IPS-18c (cell line): ENCODE measurements at regions not wholly inside any gene's neighbourhood (a gene's known extent, or its start where the extent isn't known, plus 50 kb on each side); places are given as distances from the start of the nearest gene placed in this dataset.
"Not testable (repeated sequence)": the region's sequence is repeated elsewhere in the genome, so short reads cannot be mapped to it uniquely, and the experiment has no call there.

Source experiments
- H3K4me3 ChIP-seq: 2 replicates; pipeline ENCODE4 v1.7.0; 2013; ENCODE audit warnings: low read depth, mild to moderate bottlenecking, low read length, moderate library complexity; ENCODE audit not compliant: insufficient read depth
- H3K9me3 ChIP-seq: one replicate; pipeline ENCODE4 v1.6.1; 2013; ENCODE audit warnings: mild to moderate bottlenecking, low read length, moderate library complexity; ENCODE audit not compliant: control insufficient read depth, insufficient read depth

GRCh38 chr16:5917436-5918195, 820.0 kb upstream of the EEF2KMT start:
- Histone ChIP-seq H3K9me3 (no peaks in the 10 kb centered on the region), H3K4me3 (no peak overlapping the region)

GRCh38 chr16:5916711-5917191, 819.2 kb upstream of the EEF2KMT start:
- Histone ChIP-seq H3K9me3 (no peaks in the 10 kb centered on the region), H3K4me3 (no peak overlapping the region)

GRCh38 chr16:5911241-5911640, 813.6 kb upstream of the EEF2KMT start:
- Histone ChIP-seq H3K4me3 (no peak overlapping the region), H3K9me3 (no peaks in the 10 kb centered on the region)

- not testable (repeated sequence) for H3K4me3 ChIP-seq, H3K9me3 ChIP-seq
Observed at GRCh38 chr16:5909556-5909955, 812.0 kb upstream of the EEF2KMT start.

- Histone ChIP-seq H3K9me3 (no peaks in the 10 kb centered on the region), H3K4me3 (no peak overlapping the region)
Observed at GRCh38 chr16:5907544-5907943, 809.9 kb upstream of the EEF2KMT start.

- Histone ChIP-seq H3K4me3 (no peak overlapping the region), H3K9me3 (no peaks in the 10 kb centered on the region)
Observed at GRCh38 chr16:5906351-5906750, 808.8 kb upstream of the EEF2KMT start.

GRCh38 chr16:5905935-5906334, 808.3 kb upstream of the EEF2KMT start:
- no peak overlapping the region for H3K4me3 ChIP-seq
- H3K9me3 ChIP-seq: no peaks in the 10 kb centered on the region

- Histone ChIP-seq H3K4me3 (no peak overlapping the region), H3K9me3 (no peaks in the 10 kb centered on the region)
Observed at GRCh38 chr16:5903832-5904231, 806.2 kb upstream of the EEF2KMT start.

- Histone ChIP-seq H3K4me3 (no peak overlapping the region), H3K9me3 (no peaks in the 10 kb centered on the region)
Observed at GRCh38 chr16:5903153-5903552, 805.6 kb upstream of the EEF2KMT start.

GRCh38 chr16:5900046-5900445, 802.5 kb upstream of the EEF2KMT start:
- Histone ChIP-seq H3K4me3 (no peak overlapping the region), H3K9me3 (no peaks in the 10 kb centered on the region)

- no peak overlapping the region for H3K4me3 ChIP-seq
- no peaks in the 10 kb centered on the region for H3K9me3 ChIP-seq
Observed at GRCh38 chr16:5895976-5896375, 798.4 kb upstream of the EEF2KMT start.

- Histone ChIP-seq H3K9me3 (no peaks in the 10 kb centered on the region), H3K4me3 (no peak overlapping the region)
Observed at GRCh38 chr16:5895137-5895536, 797.5 kb upstream of the EEF2KMT start.

GRCh38 chr16:5891296-5891695, 793.7 kb upstream of the EEF2KMT start:
- Histone ChIP-seq H3K9me3 (no peaks in the 10 kb centered on the region), H3K4me3 (no peak overlapping the region)

GRCh38 chr16:5885521-5885920, 787.9 kb upstream of the EEF2KMT start:
- H3K9me3 ChIP-seq: no peaks in the 10 kb centered on the region
- no peak overlapping the region for H3K4me3 ChIP-seq

GRCh38 chr16:5884996-5885395, 787.4 kb upstream of the EEF2KMT start:
- H3K4me3 ChIP-seq: no peak overlapping the region
- H3K9me3 ChIP-seq: no peaks in the 10 kb centered on the region

GRCh38 chr16:5884339-5884738, 786.7 kb upstream of the EEF2KMT start:
- no peak overlapping the region for H3K4me3 ChIP-seq

GRCh38 chr16:5882087-5882640, 784.6 kb upstream of the EEF2KMT start:
- Histone ChIP-seq H3K4me3 (no peak overlapping the region), H3K9me3 (no peaks in the 10 kb centered on the region)

More at GRCh38 chr16:5884339-5884738, 786.7 kb upstream of the EEF2KMT start:
- no peaks in the 10 kb centered on the region for H3K9me3 ChIP-seq

GRCh38 chr16:5875416-5875815, 777.8 kb upstream of the EEF2KMT start:
- Histone ChIP-seq H3K4me3 (no peak overlapping the region), H3K9me3 (no peaks in the 10 kb centered on the region)

- Histone ChIP-seq H3K4me3 (no peak overlapping the region), H3K9me3 (no peaks in the 10 kb centered on the region)
Observed at GRCh38 chr16:5874899-5875298, 777.3 kb upstream of the EEF2KMT start.
